ENCODE measurements at regions not wholly inside any gene's neighbourhood (a gene's known extent, or its start where the extent isn't known, plus 50 kb on each side); places are given as distances from the start of the nearest gene placed in this dataset.

GRCh38 chr1:94680039-94680377 lies 138.4 kb upstream of the F3 start:
- no peak for TF ChIP-seq CTCF (IDR thresholded peaks at IDR 0.05)
- TF ChIP-seq ZFX (IDR thresholded peaks at IDR 0.05; ENCODE audit: borderline replicate concordance) = no peak

Data from 22Rv1 (cell line).